SK-N-SH treated with all-trans-retinoic acid at 6 μM for 48 hours (cell line): ENCODE measurements at regions not wholly inside any gene's neighbourhood (a gene's known extent, or its start where the extent isn't known, plus 50 kb on each side); places are given as distances from the start of the nearest gene placed in this dataset.
"Not testable (repeated sequence)": the region's sequence is repeated elsewhere in the genome, so short reads cannot be mapped to it uniquely, and the experiment has no call there.

Experiments
- ATAC-seq: fragments of 200-7000 bp; cut with Tn5 transposase; 3 replicates; pipeline ENCODE4 v1.9.1; 2020; ENCODE audit warnings: mild to moderate bottlenecking, moderate library complexity
- ARNTL ChIP-seq: fragments of 450-650 bp; formaldehyde crosslinking; IDR thresholded peaks from 2 replicates; pipeline ENCODE4 v1.5.0; 2020; ENCODE audit warnings: low read depth, mild to moderate bottlenecking, moderate library complexity, borderline replicate concordance
- BACH2 ChIP-seq: fragments of 250-450 bp; sonication (Bioruptor Pico); IDR thresholded peaks from 2 replicates; pipeline ENCODE4 v1.9.0; 2021; ENCODE audit warnings: mild to moderate bottlenecking, borderline replicate concordance
- CSDC2 ChIP-seq: fragments of 250-450 bp; sonication (Bioruptor Pico); IDR thresholded peaks from 2 replicates; pipeline ENCODE4 v1.5.0; 2020; ENCODE audit warnings: mild to moderate bottlenecking, moderate library complexity
- ESRRG ChIP-seq: fragments of 250-450 bp; sonication (Bioruptor Pico); IDR thresholded peaks from 2 replicates; pipeline ENCODE4 v1.6.1; 2021; ENCODE audit warnings: mild to moderate bottlenecking
- GLIS3 ChIP-seq: fragments of 250-450 bp; sonication (Bioruptor Pico); IDR thresholded peaks from 2 replicates; pipeline ENCODE4 v1.5.0; 2020; ENCODE audit warnings: mild to moderate bottlenecking, moderate library complexity
- ISL1 ChIP-seq: fragments of 250-450 bp; sonication (Bioruptor Pico); IDR thresholded peaks from 2 replicates; pipeline ENCODE4 v2.1.2; 2022; ENCODE audit warnings: mild to moderate bottlenecking, moderate library complexity
- OSR1 ChIP-seq: fragments of 250-450 bp; sonication (Bioruptor Pico); IDR thresholded peaks from 2 replicates; pipeline ENCODE4 v1.8.0; 2022; ENCODE audit warnings: moderate library complexity, mild to moderate bottlenecking, inconsistent platforms
- PPARA ChIP-seq: fragments of 250-450 bp; sonication (Bioruptor Pico); IDR thresholded peaks from 2 replicates; pipeline ENCODE4 v1.5.0; 2020; ENCODE audit warnings: mild to moderate bottlenecking, borderline replicate concordance
- RARB ChIP-seq: fragments of 250-450 bp; sonication (Bioruptor Pico); IDR thresholded peaks from 2 replicates; pipeline ENCODE4 v1.8.0; 2021; ENCODE audit warnings: mild to moderate bottlenecking, moderate library complexity
- SNAI2 ChIP-seq: fragments of 250-450 bp; sonication (Bioruptor Pico); IDR thresholded peaks from 2 replicates; pipeline ENCODE4 v1.5.0; 2020; ENCODE audit warnings: mild to moderate bottlenecking, moderate library complexity
- TCF4 ChIP-seq: fragments of 250-450 bp; sonication (Bioruptor Pico); IDR thresholded peaks from 2 replicates; pipeline ENCODE4 v1.8.0; 2021; ENCODE audit warnings: mild to moderate bottlenecking, moderate library complexity, borderline replicate concordance
- TOX ChIP-seq: fragments of 250-450 bp; sonication (Bioruptor Pico); IDR thresholded peaks from 2 replicates; pipeline ENCODE4 v1.8.0; 2021; ENCODE audit warnings: mild to moderate bottlenecking, moderate library complexity, borderline replicate concordance
- ZC3H10 ChIP-seq: fragments of 250-450 bp; sonication (Bioruptor Pico); IDR thresholded peaks from 2 replicates; pipeline ENCODE4 v1.5.1; 2021; ENCODE audit warnings: mild to moderate bottlenecking, moderate library complexity
- ZFP3 ChIP-seq: fragments of 250-450 bp; sonication (Bioruptor Pico); IDR thresholded peaks from 2 replicates; pipeline ENCODE4 v1.5.0; 2020; ENCODE audit warnings: mild to moderate bottlenecking, moderate library complexity
- ZNF565 ChIP-seq: fragments of 450-650 bp; formaldehyde crosslinking; conservative IDR thresholded peaks from 2 replicates; pipeline ENCODE4 v1.5.0; 2020; ENCODE audit warnings: low read depth, mild to moderate bottlenecking, moderate library complexity
- ZNF70 ChIP-seq: fragments of 450-650 bp; formaldehyde crosslinking; IDR thresholded peaks from 2 replicates; pipeline ENCODE4 v1.5.0; 2020; ENCODE audit warnings: mild to moderate bottlenecking, moderate library complexity
- ZNF8 ChIP-seq: fragments of 450-650 bp; formaldehyde crosslinking; IDR thresholded peaks from 2 replicates; pipeline ENCODE4 v1.5.0; 2020; ENCODE audit warnings: mild to moderate bottlenecking, moderate library complexity
- TF ChIP-seq, protein P1 (sequence below): fragments of 250-450 bp; sonication (Bioruptor Pico); IDR thresholded peaks from 2 replicates; pipeline ENCODE4 v1.8.0; 2021; ENCODE audit warnings: low read depth, mild to moderate bottlenecking, moderate library complexity, borderline replicate concordance
- TF ChIP-seq, protein P2 (sequence below): fragments of 250-450 bp; sonication (Bioruptor Pico); IDR thresholded peaks from 2 replicates; pipeline ENCODE4 v1.5.1; 2020; ENCODE audit warnings: low read depth, mild to moderate bottlenecking, moderate library complexity
- TF ChIP-seq, protein P3 (sequence below): fragments of 250-450 bp; sonication (Bioruptor Pico); IDR thresholded peaks from 2 replicates; pipeline ENCODE4 v1.5.1; 2021; ENCODE audit warnings: mild to moderate bottlenecking, moderate library complexity
- TF ChIP-seq, protein P4 (sequence below): fragments of 250-450 bp; sonication (Bioruptor Pico); IDR thresholded peaks from 2 replicates; pipeline ENCODE4 v1.8.0; 2020; ENCODE audit warnings: mild to moderate bottlenecking, moderate library complexity, borderline replicate concordance

DNA sequence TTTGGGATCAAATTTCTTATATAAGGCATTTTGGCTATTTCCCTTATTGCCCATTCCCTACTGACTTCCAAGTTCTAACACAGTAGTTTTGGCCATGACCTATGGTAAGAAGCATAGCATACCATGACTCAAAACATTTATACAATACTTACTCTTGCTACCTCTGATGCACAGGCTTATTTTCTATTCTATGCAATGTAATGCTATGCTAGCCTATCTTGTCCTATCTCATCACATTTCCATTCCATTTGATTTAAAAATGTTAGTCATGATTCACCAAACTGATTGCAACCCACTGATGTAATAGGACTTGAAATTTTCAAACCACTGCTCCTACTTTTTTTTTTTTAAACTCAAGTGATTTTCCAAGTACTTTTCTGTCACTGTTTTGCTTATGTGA lies 658.5 kb downstream of the TYW1 start (continued):
- TF ChIP-seq, protein P1, sequence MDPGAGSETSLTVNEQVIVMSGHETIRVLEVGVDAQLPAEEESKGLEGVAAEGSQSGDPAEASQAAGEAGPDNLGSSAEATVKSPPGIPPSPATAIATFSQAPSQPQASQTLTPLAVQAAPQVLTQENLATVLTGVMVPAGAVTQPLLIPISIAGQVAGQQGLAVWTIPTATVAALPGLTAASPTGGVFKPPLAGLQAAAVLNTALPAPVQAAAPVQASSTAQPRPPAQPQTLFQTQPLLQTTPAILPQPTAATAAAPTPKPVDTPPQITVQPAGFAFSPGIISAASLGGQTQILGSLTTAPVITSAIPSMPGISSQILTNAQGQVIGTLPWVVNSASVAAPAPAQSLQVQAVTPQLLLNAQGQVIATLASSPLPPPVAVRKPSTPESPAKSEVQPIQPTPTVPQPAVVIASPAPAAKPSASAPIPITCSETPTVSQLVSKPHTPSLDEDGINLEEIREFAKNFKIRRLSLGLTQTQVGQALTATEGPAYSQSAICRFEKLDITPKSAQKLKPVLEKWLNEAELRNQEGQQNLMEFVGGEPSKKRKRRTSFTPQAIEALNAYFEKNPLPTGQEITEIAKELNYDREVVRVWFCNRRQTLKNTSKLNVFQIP: no peak

DNA sequence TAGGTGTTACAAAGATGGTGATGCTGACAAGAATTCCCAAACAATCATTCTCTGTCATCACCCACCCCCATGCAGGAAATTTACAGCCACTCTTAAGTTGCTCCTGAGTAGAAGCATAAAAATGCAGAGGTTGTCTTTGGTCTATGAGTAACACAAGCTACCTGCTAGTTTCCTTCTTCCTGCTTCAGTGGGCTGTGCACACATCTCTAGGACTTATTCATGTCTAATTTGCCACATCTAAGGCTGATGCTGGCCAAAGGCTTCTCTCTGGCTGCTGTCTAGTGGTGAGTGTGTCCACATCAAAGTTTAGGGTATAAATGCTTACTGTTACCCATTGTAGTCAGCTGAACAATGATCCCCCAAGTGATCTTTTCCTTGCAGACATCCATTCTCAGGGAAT lies 662.5 kb downstream of the TYW1 start:
- no peak for ATAC-seq
- TF ChIP-seq BACH2 (no peak), TOX (CRISPR knock-in tag) (no peak), PPARA (CRISPR knock-in tag) (no peak), GLIS3 (CRISPR knock-in tag) (no peak), ZC3H10 (CRISPR knock-in tag) (no peak), RARB (CRISPR knock-in tag) (no peak), SNAI2 (no peak), ARNTL (CRISPR knock-in tag) (no peak), OSR1 (CRISPR knock-in tag) (no peak), ZNF70 (CRISPR knock-in tag) (no peak), ZNF8 (CRISPR knock-in tag) (no peak), ISL1 (CRISPR knock-in tag) (no peak), ZNF565 (no peak), CSDC2 (CRISPR knock-in tag) (no peak), ESRRG (CRISPR knock-in tag) (no peak), TCF4 (no peak)
- TF ChIP-seq, protein P1: no peak
- TF ChIP-seq, protein P2, sequence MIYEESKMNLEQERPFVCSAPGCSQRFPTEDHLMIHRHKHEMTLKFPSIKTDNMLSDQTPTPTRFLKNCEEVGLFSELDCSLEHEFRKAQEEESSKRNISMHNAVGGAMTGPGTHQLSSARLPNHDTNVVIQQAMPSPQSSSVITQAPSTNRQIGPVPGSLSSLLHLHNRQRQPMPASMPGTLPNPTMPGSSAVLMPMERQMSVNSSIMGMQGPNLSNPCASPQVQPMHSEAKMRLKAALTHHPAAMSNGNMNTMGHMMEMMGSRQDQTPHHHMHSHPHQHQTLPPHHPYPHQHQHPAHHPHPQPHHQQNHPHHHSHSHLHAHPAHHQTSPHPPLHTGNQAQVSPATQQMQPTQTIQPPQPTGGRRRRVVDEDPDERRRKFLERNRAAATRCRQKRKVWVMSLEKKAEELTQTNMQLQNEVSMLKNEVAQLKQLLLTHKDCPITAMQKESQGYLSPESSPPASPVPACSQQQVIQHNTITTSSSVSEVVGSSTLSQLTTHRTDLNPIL (CRISPR knock-in tag): no peak
- TF ChIP-seq, protein P3, sequence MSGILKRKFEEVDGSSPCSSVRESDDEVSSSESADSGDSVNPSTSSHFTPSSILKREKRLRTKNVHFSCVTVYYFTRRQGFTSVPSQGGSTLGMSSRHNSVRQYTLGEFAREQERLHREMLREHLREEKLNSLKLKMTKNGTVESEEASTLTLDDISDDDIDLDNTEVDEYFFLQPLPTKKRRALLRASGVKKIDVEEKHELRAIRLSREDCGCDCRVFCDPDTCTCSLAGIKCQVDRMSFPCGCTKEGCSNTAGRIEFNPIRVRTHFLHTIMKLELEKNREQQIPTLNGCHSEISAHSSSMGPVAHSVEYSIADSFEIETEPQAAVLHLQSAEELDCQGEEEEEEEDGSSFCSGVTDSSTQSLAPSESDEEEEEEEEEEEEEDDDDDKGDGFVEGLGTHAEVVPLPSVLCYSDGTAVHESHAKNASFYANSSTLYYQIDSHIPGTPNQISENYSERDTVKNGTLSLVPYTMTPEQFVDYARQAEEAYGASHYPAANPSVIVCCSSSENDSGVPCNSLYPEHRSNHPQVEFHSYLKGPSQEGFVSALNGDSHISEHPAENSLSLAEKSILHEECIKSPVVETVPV (CRISPR knock-in tag): no peak
- TF ChIP-seq, protein P4, sequence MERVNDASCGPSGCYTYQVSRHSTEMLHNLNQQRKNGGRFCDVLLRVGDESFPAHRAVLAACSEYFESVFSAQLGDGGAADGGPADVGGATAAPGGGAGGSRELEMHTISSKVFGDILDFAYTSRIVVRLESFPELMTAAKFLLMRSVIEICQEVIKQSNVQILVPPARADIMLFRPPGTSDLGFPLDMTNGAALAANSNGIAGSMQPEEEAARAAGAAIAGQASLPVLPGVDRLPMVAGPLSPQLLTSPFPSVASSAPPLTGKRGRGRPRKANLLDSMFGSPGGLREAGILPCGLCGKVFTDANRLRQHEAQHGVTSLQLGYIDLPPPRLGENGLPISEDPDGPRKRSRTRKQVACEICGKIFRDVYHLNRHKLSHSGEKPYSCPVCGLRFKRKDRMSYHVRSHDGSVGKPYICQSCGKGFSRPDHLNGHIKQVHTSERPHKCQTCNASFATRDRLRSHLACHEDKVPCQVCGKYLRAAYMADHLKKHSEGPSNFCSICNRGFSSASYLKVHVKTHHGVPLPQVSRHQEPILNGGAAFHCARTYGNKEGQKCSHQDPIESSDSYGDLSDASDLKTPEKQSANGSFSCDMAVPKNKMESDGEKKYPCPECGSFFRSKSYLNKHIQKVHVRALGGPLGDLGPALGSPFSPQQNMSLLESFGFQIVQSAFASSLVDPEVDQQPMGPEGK (CRISPR knock-in tag): no peak

GRCh38 chr7:67662804-67663203 lies 666.2 kb downstream of the TYW1 start:
- no peak for ATAC-seq
- TF ChIP-seq SNAI2 (no peak), ZFP3 (CRISPR knock-in tag) (no peak), PPARA (CRISPR knock-in tag) (no peak)
- TF ChIP-seq, all 23 proteins: peak for 0

- TF ChIP-seq TCF4: no peak
- TF ChIP-seq TOX (CRISPR knock-in tag): no peak
- TF ChIP-seq, all 23 proteins: peak for 0
- no peak for ATAC-seq
These were observed 667.0 kb downstream of the TYW1 start for GRCh38 chr7:67663644-67664043.

GRCh38 chr7:67666359-67666758 lies 669.7 kb downstream of the TYW1 start:
- ATAC-seq: not testable (repeated sequence)
